ENCODE measurements at regions not wholly inside any gene's neighbourhood (a gene's known extent, or its start where the extent isn't known, plus 50 kb on each side); places are given as distances from the start of the nearest gene placed in this dataset.
"Not testable (repeated sequence)": the region's sequence is repeated elsewhere in the genome, so short reads cannot be mapped to it uniquely, and the experiment has no call there.

GRCh38 chr2:215260097-215260677, 51.7 kb upstream of the ATIC start:
- Histone ChIP-seq H3K4me1 (no peaks in the 10 kb centered on the region), H3K36me3 (no peaks in the 10 kb centered on the region), H3K9me3 (no peaks in the 10 kb centered on the region), H3K27me3 (no peaks in the 10 kb centered on the region), H3K27ac (no peak overlapping the region), H3K4me3 (no peak overlapping the region)
- ATAC-seq (no peak), DNase-seq (no peak)
- TF ChIP-seq CTCF (IDR thresholded peaks at IDR 0.05): no peak
- intact Hi-C loops (cut with DNase I): no loop called here

- Histone ChIP-seq H3K27me3 (no peaks in the 10 kb centered on the region), H3K27ac (no peak overlapping the region), H3K4me1 (no peaks in the 10 kb centered on the region), H3K36me3 (no peaks in the 10 kb centered on the region), H3K4me3 (no peak overlapping the region), H3K9me3 (peaks cover 0 to 3% of the 10 kb centered on the region in 2 donors)
- DNase-seq (no peak), ATAC-seq (no peak)
- intact Hi-C loops (cut with DNase I): no loop called here
- TF ChIP-seq CTCF (IDR thresholded peaks at IDR 0.05): no peak
Observed at GRCh38 chr2:215249501-215249900, 62.4 kb upstream of the ATIC start.

GRCh38 chr2:215245919-215246318, 65.9 kb upstream of the ATIC start:
- H3K4me1 ChIP-seq; intact Hi-C loops (cut with DNase I); H3K27ac ChIP-seq; H3K36me3 ChIP-seq; H3K4me3 ChIP-seq; ATAC-seq; H3K9me3 ChIP-seq; H3K27me3 ChIP-seq: not testable (repeated sequence)
- peak in 1 of 4 donors; percentile 78 for DNase-seq

GRCh38 chr2:215241791-215242305, 70.0 kb upstream of the ATIC start:
- no peak for ATAC-seq
- Histone ChIP-seq H3K36me3 (no peaks in the 10 kb centered on the region), H3K4me1 (no peaks in the 10 kb centered on the region), H3K4me3 (no peak overlapping the region), H3K27ac (no peak overlapping the region), H3K9me3 (peaks cover 0 to 3% of the 10 kb centered on the region in 2 donors), H3K27me3 (no peaks in the 10 kb centered on the region)
- TF ChIP-seq CTCF (IDR thresholded peaks at IDR 0.05): no peak
- intact Hi-C loops (cut with DNase I): no loop called here
- DNase-seq: no peak

- H3K27ac ChIP-seq: no peak overlapping the region
- no peak for ATAC-seq
- no peaks in the 10 kb centered on the region for H3K9me3 ChIP-seq
- intact Hi-C loops (cut with DNase I): no loop called here
- no peak for TF ChIP-seq CTCF (IDR thresholded peaks at IDR 0.05)
- no peaks in the 10 kb centered on the region for H3K36me3 ChIP-seq
- H3K4me1 ChIP-seq: no peaks in the 10 kb centered on the region
- no peak overlapping the region for H3K4me3 ChIP-seq
- no peak for DNase-seq
- no peaks in the 10 kb centered on the region for H3K27me3 ChIP-seq
Observed at GRCh38 chr2:215238485-215239098, 73.3 kb upstream of the ATIC start.

- H3K4me1 ChIP-seq: no peaks in the 10 kb centered on the region
- no peak for ATAC-seq
- no peak overlapping the region for H3K4me3 ChIP-seq
- no peaks in the 10 kb centered on the region for H3K27me3 ChIP-seq
- no peaks in the 10 kb centered on the region for H3K9me3 ChIP-seq
- no peaks in the 10 kb centered on the region for H3K36me3 ChIP-seq
- no peak overlapping the region for H3K27ac ChIP-seq
- no peak for TF ChIP-seq CTCF (IDR thresholded peaks at IDR 0.05)
- intact Hi-C loops (cut with DNase I): no loop called here
- DNase-seq: no peak
Observed at GRCh38 chr2:215236131-215236530, 75.7 kb upstream of the ATIC start.

- H3K27ac ChIP-seq; intact Hi-C loops (cut with DNase I); H3K4me1 ChIP-seq; H3K36me3 ChIP-seq; ATAC-seq; H3K27me3 ChIP-seq; H3K9me3 ChIP-seq; H3K4me3 ChIP-seq: not testable (repeated sequence)
- peak in 1 of 4 donors; percentile 66 for DNase-seq
Observed at GRCh38 chr2:215220221-215220620, 81.8 kb upstream of the ABCA12 start.
